T1000 (cell line): ENCODE measurements at regions not wholly inside any gene's neighbourhood (a gene's known extent, or its start where the extent isn't known, plus 50 kb on each side); places are given as distances from the start of the nearest gene placed in this dataset.
"Not testable (repeated sequence)": the region's sequence is repeated elsewhere in the genome, so short reads cannot be mapped to it uniquely, and the experiment has no call there.

Experiments
- DNase-seq: peaks from one replicate; lab custom pipeline; 2025; ENCODE audit warnings: mixed read lengths; lab: John Stamatoyannopoulos, UW

GRCh38 chr14:71789005-71789404, 143.2 kb upstream of the RGS6 start:
- DNase-seq = no peak

GRCh38 chr14:71799841-71800240, 132.4 kb upstream of the RGS6 start:
- DNase-seq = no peak

GRCh38 chr14:71800878-71801277, 131.4 kb upstream of the RGS6 start:
- no peak for DNase-seq

- DNase-seq = no peak
Observed at GRCh38 chr14:71803539-71804260, 128.5 kb upstream of the RGS6 start.

- DNase-seq = no peak
Observed at GRCh38 chr14:71804992-71805391, 127.2 kb upstream of the RGS6 start.

GRCh38 chr14:71807049-71807448, 125.2 kb upstream of the RGS6 start:
- DNase-seq = not testable (repeated sequence)

GRCh38 chr14:71810800-71811199, 121.4 kb upstream of the RGS6 start:
- DNase-seq = not testable (repeated sequence)

GRCh38 chr14:71812693-71813092, 119.5 kb upstream of the RGS6 start:
- no peak for DNase-seq

GRCh38 chr14:71815110-71815509, 117.1 kb upstream of the RGS6 start:
- no peak for DNase-seq

GRCh38 chr14:71824816-71825215, 107.4 kb upstream of the RGS6 start:
- DNase-seq = no peak

GRCh38 chr14:71833476-71833875, 98.8 kb upstream of the RGS6 start:
- no peak for DNase-seq

GRCh38 chr14:71834284-71835204, 97.7 kb upstream of the RGS6 start:
- no peak for DNase-seq

GRCh38 chr14:71852181-71852580, 80.0 kb upstream of the RGS6 start:
- no peak for DNase-seq

GRCh38 chr14:71855399-71856036, 76.7 kb upstream of the RGS6 start:
- peak; percentile 32 for DNase-seq

GRCh38 chr14:71856199-71856919, 75.9 kb upstream of the RGS6 start:
- no peak for DNase-seq

- no peak for DNase-seq
Observed at GRCh38 chr14:71863049-71863448, 69.2 kb upstream of the RGS6 start.

- DNase-seq = no peak
Observed at GRCh38 chr14:71863766-71864165, 68.5 kb upstream of the RGS6 start.
